K562 (cell line): ENCODE measurements at regions not wholly inside any gene's neighbourhood (a gene's known extent, or its start where the extent isn't known, plus 50 kb on each side); places are given as distances from the start of the nearest gene placed in this dataset.

Source experiments
- BRD9 ChIP-seq: fragments of 450-650 bp; IDR thresholded peaks from 2 replicates; pipeline ENCODE4 v1.6.1; 2018; ENCODE audit warnings: low read depth; ENCODE audit not compliant: partially characterized antibody
- CHD1 ChIP-seq: fragments of 200-600 bp; sonication (generic); IDR thresholded peaks from one replicate; pipeline ENCODE4 v1.6.1; 2012; ENCODE audit warnings: mild to moderate bottlenecking, moderate library complexity, low read length, inconsistent platforms
- ESRRA ChIP-seq: fragments of 450-650 bp; IDR thresholded peaks from 2 replicates; pipeline ENCODE4 v1.6.1; 2014; ENCODE audit warnings: low read depth, mild to moderate bottlenecking, moderate library complexity, borderline replicate concordance
- MAFF ChIP-seq: IDR thresholded peaks from 2 replicates; pipeline ENCODE4 v1.6.1; 2012; ENCODE audit warnings: low read length, improper control_type of control experiment
- MLX ChIP-seq, 2 experiments: fragments of 450-650 bp in 1 of 2; sonication (generic) in 1 of 2; formaldehyde crosslinking; conservative IDR thresholded peaks; 2 replicates each; pipeline versions ENCODE4 v1.4.0 to v1.8.1; 2020 to 2022; ENCODE audit warnings: mild to moderate bottlenecking in 1 of 2, missing genetic modification reagents in 1 of 2
- NFYB ChIP-seq: IDR thresholded peaks from 2 replicates; pipeline ENCODE4 v1.6.1; 2011; ENCODE audit warnings: mild to moderate bottlenecking, moderate library complexity; ENCODE audit not compliant: insufficient read length; ENCODE audit errors: extremely low read depth
- POLR2A ChIP-seq: fragments of 450-650 bp; conservative IDR thresholded peaks from 2 replicates; pipeline ENCODE4 v1.6.1; 2016
- POLR2AphosphoS2 ChIP-seq: IDR thresholded peaks from 2 replicates; pipeline ENCODE4 v1.6.1; 2012; ENCODE audit warnings: low read length, improper control_type of control experiment
- RFX5 ChIP-seq: IDR thresholded peaks from 2 replicates; pipeline ENCODE4 v1.6.1; 2011; ENCODE audit warnings: low read depth, mild to moderate bottlenecking, improper control_type of control experiment, low read length
- TCF7 ChIP-seq: sonication (generic); IDR thresholded peaks from 2 replicates; pipeline ENCODE4 v1.6.1; 2016; ENCODE audit warnings: antibody characterized with exemption, borderline replicate concordance
- ZNF23 ChIP-seq: fragments of 250-450 bp; sonication (Bioruptor Pico); IDR thresholded peaks from 2 replicates; pipeline ENCODE4 v1.4.0; 2020; ENCODE audit warnings: mild to moderate bottlenecking
- ZNF707 ChIP-seq: fragments of 250-450 bp; sonication (Bioruptor Pico); conservative IDR thresholded peaks from 2 replicates; pipeline ENCODE4 v1.8.0; 2022; ENCODE audit warnings: inconsistent platforms, mild to moderate bottlenecking, moderate library complexity
- TF ChIP-seq, protein P1 (sequence below), 3 experiments: IDR thresholded peaks in 2 of 3; conservative IDR thresholded peaks in 1 of 3; 2 replicates each; pipeline ENCODE4 v1.5.1; 2011 to 2012; ENCODE audit warnings: low read length in 3 of 3, mild to moderate bottlenecking in 3 of 3, control low read depth in 2 of 3, improper control_type of control experiment in 1 of 3, inconsistent platforms in 1 of 3, low read depth in 1 of 3, mixed read lengths in 1 of 3, moderate library complexity in 1 of 3; ENCODE audit not compliant: insufficient read depth in 2 of 3
- TF ChIP-seq, protein P2 (sequence below), 2 experiments: IDR thresholded peaks; 2 replicates each; pipeline ENCODE4 v1.6.1; 2011; ENCODE audit warnings: borderline replicate concordance in 1 of 2, control low read depth in 1 of 2, low read depth in 1 of 2, low read length in 1 of 2, mild to moderate bottlenecking in 1 of 2, mixed read lengths in 1 of 2, moderate library complexity in 1 of 2; ENCODE audit not compliant: insufficient read depth in 1 of 2, insufficient read length in 1 of 2, poor library complexity in 1 of 2, severe bottlenecking in 1 of 2; ENCODE audit errors: extremely low read depth in 1 of 2

DNA sequence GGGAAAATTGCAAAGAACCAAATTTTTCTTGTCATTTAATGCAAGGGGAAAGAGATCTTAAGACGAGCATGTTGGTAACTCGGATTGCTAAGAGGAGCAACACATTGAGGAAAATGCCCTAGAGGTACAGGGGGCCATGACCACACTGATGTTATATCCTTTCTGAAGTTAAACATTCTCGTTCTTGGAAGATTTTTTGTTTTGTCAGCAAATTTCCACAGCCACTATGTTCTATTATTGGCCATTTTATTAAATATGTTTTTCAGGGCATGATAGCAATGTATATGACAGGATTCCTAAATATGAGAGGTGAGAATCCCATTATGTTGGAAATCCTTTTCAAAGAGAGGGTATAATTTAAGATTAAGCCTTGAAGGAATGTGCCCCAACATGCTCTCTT, 627.2 kb upstream of the PKN2 start:
- TF ChIP-seq MLX (CRISPR knock-in tag; conservative IDR thresholded peaks at IDR 0.05) (no peak), POLR2AphosphoS2 (no peak), MAFF (peak; percentile 75), NFYB (no peak), ZNF23 (CRISPR knock-in tag) (no peak), ZNF707 (CRISPR knock-in tag) (no peak), ESRRA (no peak), BRD9 (no peak), TCF7 (no peak), POLR2A (no peak), CHD1 (no peak), RFX5 (no peak)
- TF ChIP-seq, protein P1, sequence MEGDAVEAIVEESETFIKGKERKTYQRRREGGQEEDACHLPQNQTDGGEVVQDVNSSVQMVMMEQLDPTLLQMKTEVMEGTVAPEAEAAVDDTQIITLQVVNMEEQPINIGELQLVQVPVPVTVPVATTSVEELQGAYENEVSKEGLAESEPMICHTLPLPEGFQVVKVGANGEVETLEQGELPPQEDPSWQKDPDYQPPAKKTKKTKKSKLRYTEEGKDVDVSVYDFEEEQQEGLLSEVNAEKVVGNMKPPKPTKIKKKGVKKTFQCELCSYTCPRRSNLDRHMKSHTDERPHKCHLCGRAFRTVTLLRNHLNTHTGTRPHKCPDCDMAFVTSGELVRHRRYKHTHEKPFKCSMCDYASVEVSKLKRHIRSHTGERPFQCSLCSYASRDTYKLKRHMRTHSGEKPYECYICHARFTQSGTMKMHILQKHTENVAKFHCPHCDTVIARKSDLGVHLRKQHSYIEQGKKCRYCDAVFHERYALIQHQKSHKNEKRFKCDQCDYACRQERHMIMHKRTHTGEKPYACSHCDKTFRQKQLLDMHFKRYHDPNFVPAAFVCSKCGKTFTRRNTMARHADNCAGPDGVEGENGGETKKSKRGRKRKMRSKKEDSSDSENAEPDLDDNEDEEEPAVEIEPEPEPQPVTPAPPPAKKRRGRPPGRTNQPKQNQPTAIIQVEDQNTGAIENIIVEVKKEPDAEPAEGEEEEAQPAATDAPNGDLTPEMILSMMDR (IDR thresholded peaks at IDR 0.05 in 2 of 3, conservative IDR thresholded peaks at IDR 0.05 in 1 of 3; ENCODE audit: insufficient read depth in 2 of 3, low read depth in 1 of 3, low read length in 3 of 3): no peak
- TF ChIP-seq, protein P2, sequence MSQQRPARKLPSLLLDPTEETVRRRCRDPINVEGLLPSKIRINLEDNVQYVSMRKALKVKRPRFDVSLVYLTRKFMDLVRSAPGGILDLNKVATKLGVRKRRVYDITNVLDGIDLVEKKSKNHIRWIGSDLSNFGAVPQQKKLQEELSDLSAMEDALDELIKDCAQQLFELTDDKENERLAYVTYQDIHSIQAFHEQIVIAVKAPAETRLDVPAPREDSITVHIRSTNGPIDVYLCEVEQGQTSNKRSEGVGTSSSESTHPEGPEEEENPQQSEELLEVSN (IDR thresholded peaks at IDR 0.05; ENCODE audit: borderline replicate concordance in 1 of 2, extremely low read depth in 1 of 2, insufficient read depth in 1 of 2, insufficient read length in 1 of 2, low read depth in 1 of 2, low read length in 1 of 2, poor library complexity in 1 of 2, severe bottlenecking in 1 of 2): no peak
